Prostate gland (tissue), 2 donors: ENCODE measurements at regions not wholly inside any gene's neighbourhood (a gene's known extent, or its start where the extent isn't known, plus 50 kb on each side); places are given as distances from the start of the nearest gene placed in this dataset.

ENCODE experiments used
- CTCF ChIP-seq, 4 experiments: fragments of 200-600 bp in 2 of 4; fragments of 450-650 bp in 2 of 4; sonication (generic) in 2 of 4; IDR thresholded peaks; 1 replicate in 3 of 4; 2 replicates in 1 of 4; pipeline ENCODE4 v1.5.1; 2016 to 2019; ENCODE audit warnings: antibody characterized with exemption in 4 of 4, mild to moderate bottlenecking in 2 of 4, moderate library complexity in 2 of 4
- POLR2AphosphoS5 ChIP-seq: sonication (generic); formaldehyde crosslinking; IDR thresholded peaks from one replicate; pipeline ENCODE4 v1.6.1; 2017; ENCODE audit warnings: antibody characterized with exemption

DNA sequence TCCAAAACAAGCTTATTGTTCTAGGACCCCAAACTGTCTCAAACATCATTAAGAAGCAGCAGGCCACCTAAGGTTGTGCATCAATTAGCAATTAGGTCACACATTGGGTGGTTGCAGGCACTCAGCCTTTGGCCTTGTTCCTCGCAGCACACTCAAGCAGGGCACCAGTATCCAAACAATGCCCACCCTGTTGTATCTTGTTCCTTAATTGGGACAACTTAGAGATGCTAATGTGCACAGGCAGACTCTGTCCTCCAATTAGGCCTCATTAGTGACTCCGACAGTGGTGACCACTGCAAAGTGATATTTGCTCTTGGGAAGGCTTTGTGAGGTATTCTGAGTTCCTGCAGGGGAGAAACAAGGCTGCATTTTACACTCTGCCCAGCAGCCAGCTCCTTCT is 515.1 kb upstream of the PTBP2 start:
- TF ChIP-seq POLR2AphosphoS5 (no peak), CTCF (IDR thresholded peaks at IDR 0.05) (no peak)
